Progenitor cell of endocrine pancreas (in vitro differentiated cells): ENCODE measurements at regions not wholly inside any gene's neighbourhood (a gene's known extent, or its start where the extent isn't known, plus 50 kb on each side); places are given as distances from the start of the nearest gene placed in this dataset.

Experiments
- DNase-seq: peaks from one replicate; pipeline ENCODE4 v3.0.0; 2021; ENCODE audit warnings: low spot score; ENCODE audit not compliant: unreplicated experiment
- H3K27ac Mint-ChIP-seq: 2 replicates; pipeline ENCODE4 v1.8.0; 2021; ENCODE audit warnings: mild to moderate bottlenecking, moderate library complexity, mixed read lengths
- H3K27me3 Mint-ChIP-seq: 2 replicates; pipeline ENCODE4 v1.8.0; 2021; ENCODE audit warnings: mixed read lengths
- H3K36me3 Mint-ChIP-seq: 2 replicates; pipeline ENCODE4 v1.8.0; 2022; ENCODE audit warnings: mixed read lengths; ENCODE audit not compliant: insufficient read depth
- H3K4me1 Mint-ChIP-seq: 2 replicates; pipeline ENCODE4 v1.8.0; 2021; ENCODE audit warnings: low read depth, mixed read lengths
- H3K4me3 Mint-ChIP-seq: 2 replicates; pipeline ENCODE4 v1.8.0; 2021; ENCODE audit warnings: low read depth, mild to moderate bottlenecking, moderate library complexity, mixed read lengths
- H3K9me3 Mint-ChIP-seq: 2 replicates; pipeline ENCODE4 v1.8.0; 2021; ENCODE audit warnings: low read depth, mixed read lengths
- TF ChIP-seq, protein P1 (sequence below): fragments of 200-600 bp; sonication (generic); IDR thresholded peaks from one replicate; pipeline ENCODE4 v1.5.0; 2021; ENCODE audit warnings: antibody characterized with exemption, mild to moderate bottlenecking; ENCODE audit not compliant: unreplicated experiment

GRCh38 chr18:43914018-43914417 lies 636.7 kb upstream of the SYT4 start:
- Mint-ChIP-seq H3K4me1 (peaks cover 18% of the 10 kb centered on the region), H3K27ac (no peak overlapping the region), H3K4me3 (no peak overlapping the region), H3K27me3 (no peaks in the 10 kb centered on the region), H3K9me3 (no peaks in the 10 kb centered on the region), H3K36me3 (no peaks in the 10 kb centered on the region)
- DNase-seq, result no peak
- TF ChIP-seq, protein P1, sequence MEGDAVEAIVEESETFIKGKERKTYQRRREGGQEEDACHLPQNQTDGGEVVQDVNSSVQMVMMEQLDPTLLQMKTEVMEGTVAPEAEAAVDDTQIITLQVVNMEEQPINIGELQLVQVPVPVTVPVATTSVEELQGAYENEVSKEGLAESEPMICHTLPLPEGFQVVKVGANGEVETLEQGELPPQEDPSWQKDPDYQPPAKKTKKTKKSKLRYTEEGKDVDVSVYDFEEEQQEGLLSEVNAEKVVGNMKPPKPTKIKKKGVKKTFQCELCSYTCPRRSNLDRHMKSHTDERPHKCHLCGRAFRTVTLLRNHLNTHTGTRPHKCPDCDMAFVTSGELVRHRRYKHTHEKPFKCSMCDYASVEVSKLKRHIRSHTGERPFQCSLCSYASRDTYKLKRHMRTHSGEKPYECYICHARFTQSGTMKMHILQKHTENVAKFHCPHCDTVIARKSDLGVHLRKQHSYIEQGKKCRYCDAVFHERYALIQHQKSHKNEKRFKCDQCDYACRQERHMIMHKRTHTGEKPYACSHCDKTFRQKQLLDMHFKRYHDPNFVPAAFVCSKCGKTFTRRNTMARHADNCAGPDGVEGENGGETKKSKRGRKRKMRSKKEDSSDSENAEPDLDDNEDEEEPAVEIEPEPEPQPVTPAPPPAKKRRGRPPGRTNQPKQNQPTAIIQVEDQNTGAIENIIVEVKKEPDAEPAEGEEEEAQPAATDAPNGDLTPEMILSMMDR, result no peak

- no peaks in the 10 kb centered on the region for H3K36me3 Mint-ChIP-seq
- no peak overlapping the region for H3K27ac Mint-ChIP-seq
- TF ChIP-seq, protein P1, result no peak
- no peaks in the 10 kb centered on the region for H3K9me3 Mint-ChIP-seq
- no peak for DNase-seq
- H3K27me3 Mint-ChIP-seq, result no peaks in the 10 kb centered on the region
- no peak overlapping the region for H3K4me3 Mint-ChIP-seq
- H3K4me1 Mint-ChIP-seq, result peaks cover 27% of the 10 kb centered on the region
Observed at GRCh38 chr18:43916984-43917383, 639.7 kb upstream of the SYT4 start.

DNA sequence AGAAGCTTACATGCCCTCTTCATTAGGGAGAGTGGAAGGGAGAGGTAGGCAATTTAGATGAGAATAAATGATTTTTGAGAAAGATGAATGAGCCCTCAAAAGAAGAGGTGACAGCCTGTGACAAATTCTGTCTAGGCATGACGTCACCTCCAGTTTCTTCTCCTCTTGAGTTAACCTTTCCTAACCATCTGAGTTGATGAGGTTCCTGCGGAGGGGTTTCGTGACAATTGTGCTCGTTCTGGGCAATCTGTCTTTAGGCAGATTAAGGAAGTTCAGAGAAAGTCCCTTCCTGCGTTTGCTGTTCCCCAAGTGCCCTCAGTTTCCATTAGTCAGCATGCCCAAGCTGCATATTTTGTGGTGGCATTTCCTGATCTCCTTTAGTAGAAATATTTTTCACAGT lies 640.2 kb upstream of the SYT4 start:
- no peaks in the 10 kb centered on the region for H3K36me3 Mint-ChIP-seq
- H3K9me3 Mint-ChIP-seq, result no peaks in the 10 kb centered on the region
- no peak for DNase-seq
- H3K4me1 Mint-ChIP-seq, result peaks cover 27% of the 10 kb centered on the region
- no peaks in the 10 kb centered on the region for H3K27me3 Mint-ChIP-seq
- H3K27ac Mint-ChIP-seq, result no peak overlapping the region
- TF ChIP-seq, protein P1, result no peak
- H3K4me3 Mint-ChIP-seq, result no peak overlapping the region

- Mint-ChIP-seq H3K36me3 (no peaks in the 10 kb centered on the region), H3K27me3 (no peaks in the 10 kb centered on the region), H3K4me1 (peaks cover 30% of the 10 kb centered on the region), H3K4me3 (no peak overlapping the region), H3K27ac (peak overlapping the region; percentile 40), H3K9me3 (no peaks in the 10 kb centered on the region)
- TF ChIP-seq, protein P1, result no peak
- no peak for DNase-seq
Observed at GRCh38 chr18:43919551-43919950, 642.3 kb upstream of the SYT4 start.

- Mint-ChIP-seq H3K36me3 (no peaks in the 10 kb centered on the region), H3K27ac (no peak overlapping the region), H3K27me3 (no peaks in the 10 kb centered on the region), H3K4me3 (no peak overlapping the region), H3K4me1 (peaks cover 22% of the 10 kb centered on the region), H3K9me3 (no peaks in the 10 kb centered on the region)
- TF ChIP-seq, protein P1, result no peak
- no peak for DNase-seq
Observed at GRCh38 chr18:43931439-43931838, 654.1 kb upstream of the SYT4 start.
